Parathyroid adenoma (tissue), 2 donors: ENCODE measurements at regions not wholly inside any gene's neighbourhood (a gene's known extent, or its start where the extent isn't known, plus 50 kb on each side); places are given as distances from the start of the nearest gene placed in this dataset.
A peak's percentile ranks its signal among the peaks of the same experiment; 100 is the strongest.

Source experiments
- H2AFZ ChIP-seq: fragments of 300-600 bp; sonication (generic); one replicate; pipeline ENCODE4 v1.7.0; 2017; ENCODE audit warnings: antibody characterized with exemption, mild to moderate bottlenecking
- H3K27ac ChIP-seq: fragments of 300-600 bp; sonication (generic); one replicate; pipeline ENCODE4 v1.7.0; 2017
- H3K27me3 ChIP-seq: fragments of 300-600 bp; sonication (generic); one replicate; pipeline ENCODE4 v1.7.0; 2017; ENCODE audit warnings: low read length; ENCODE audit not compliant: control insufficient read depth, insufficient read depth
- H3K36me3 ChIP-seq: fragments of 300-600 bp; sonication (generic); one replicate; pipeline ENCODE4 v1.7.0; 2017; ENCODE audit warnings: low read length; ENCODE audit not compliant: control insufficient read depth, insufficient read depth
- H3K4me1 ChIP-seq: fragments of 300-600 bp; sonication (generic); one replicate; pipeline ENCODE4 v1.7.0; 2017; ENCODE audit warnings: control low read depth
- H3K4me2 ChIP-seq: fragments of 300-600 bp; sonication (generic); one replicate; pipeline ENCODE4 v1.7.0; 2017; ENCODE audit warnings: low read length
- H3K4me3 ChIP-seq: fragments of 300-600 bp; sonication (generic); one replicate; pipeline ENCODE4 v1.7.0; 2017; ENCODE audit warnings: low read depth, low read length
- H3K79me2 ChIP-seq: fragments of 300-600 bp; sonication (generic); one replicate; pipeline ENCODE4 v1.7.0; 2017; ENCODE audit warnings: control low read depth
- H3K9ac ChIP-seq: fragments of 300-600 bp; sonication (generic); one replicate; pipeline ENCODE4 v1.7.0; 2017; ENCODE audit warnings: mild to moderate bottlenecking
- H3K9me3 ChIP-seq: fragments of 300-600 bp; sonication (generic); one replicate; pipeline ENCODE4 v1.7.0; 2017; ENCODE audit warnings: low read length; ENCODE audit not compliant: control insufficient read depth
- TF ChIP-seq, protein P1 (sequence below): fragments of 300-600 bp; sonication (generic); IDR thresholded peaks from one replicate; pipeline ENCODE4 v1.7.0; 2017; ENCODE audit warnings: antibody characterized with exemption, mild to moderate bottlenecking
- donor health status: primary hyperparathyroidism.

DNA sequence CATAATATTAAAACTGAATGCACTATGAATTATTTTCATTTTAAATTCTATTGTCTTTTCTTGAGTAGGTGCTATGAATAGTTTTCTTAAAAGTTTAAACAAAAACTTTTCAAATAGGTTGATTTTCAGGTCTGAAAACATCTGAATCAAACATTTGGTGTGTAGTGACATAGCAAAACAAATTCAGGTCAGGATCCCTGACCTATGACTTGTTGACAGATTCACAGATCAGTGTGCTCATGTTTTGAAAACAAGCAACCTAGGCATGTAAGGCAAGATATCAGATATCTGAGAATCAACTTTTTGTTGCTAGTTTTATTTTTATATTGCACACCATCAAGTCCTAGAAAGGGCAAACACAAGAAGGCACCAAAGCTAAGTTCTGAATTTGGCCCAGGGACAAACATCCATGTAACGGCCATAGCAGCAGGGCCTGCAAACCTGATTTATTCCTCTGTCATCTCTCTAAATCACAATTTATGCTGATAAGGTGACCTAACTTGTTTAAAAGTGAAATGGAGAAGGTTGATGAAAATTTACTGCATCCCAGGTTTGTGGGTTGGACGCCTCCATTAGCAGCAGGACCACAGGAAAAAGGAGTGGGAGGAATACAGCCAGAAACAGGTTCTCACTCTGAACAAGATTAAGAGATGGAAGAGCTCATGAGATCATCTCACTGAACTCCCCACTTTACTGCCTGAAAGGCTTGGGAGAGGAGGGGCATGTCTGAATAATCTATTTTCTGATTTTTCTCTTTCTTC lies 337.7 kb downstream of the KCNRG start:
- TF ChIP-seq, protein P1, sequence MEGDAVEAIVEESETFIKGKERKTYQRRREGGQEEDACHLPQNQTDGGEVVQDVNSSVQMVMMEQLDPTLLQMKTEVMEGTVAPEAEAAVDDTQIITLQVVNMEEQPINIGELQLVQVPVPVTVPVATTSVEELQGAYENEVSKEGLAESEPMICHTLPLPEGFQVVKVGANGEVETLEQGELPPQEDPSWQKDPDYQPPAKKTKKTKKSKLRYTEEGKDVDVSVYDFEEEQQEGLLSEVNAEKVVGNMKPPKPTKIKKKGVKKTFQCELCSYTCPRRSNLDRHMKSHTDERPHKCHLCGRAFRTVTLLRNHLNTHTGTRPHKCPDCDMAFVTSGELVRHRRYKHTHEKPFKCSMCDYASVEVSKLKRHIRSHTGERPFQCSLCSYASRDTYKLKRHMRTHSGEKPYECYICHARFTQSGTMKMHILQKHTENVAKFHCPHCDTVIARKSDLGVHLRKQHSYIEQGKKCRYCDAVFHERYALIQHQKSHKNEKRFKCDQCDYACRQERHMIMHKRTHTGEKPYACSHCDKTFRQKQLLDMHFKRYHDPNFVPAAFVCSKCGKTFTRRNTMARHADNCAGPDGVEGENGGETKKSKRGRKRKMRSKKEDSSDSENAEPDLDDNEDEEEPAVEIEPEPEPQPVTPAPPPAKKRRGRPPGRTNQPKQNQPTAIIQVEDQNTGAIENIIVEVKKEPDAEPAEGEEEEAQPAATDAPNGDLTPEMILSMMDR = no peak
- H3K27ac ChIP-seq = no peak overlapping the region
- H3K27me3 ChIP-seq = no peaks in the 10 kb centered on the region
- H3K9me3 ChIP-seq = no peaks in the 10 kb centered on the region
- H3K79me2 ChIP-seq = no peaks in the 10 kb centered on the region
- H2AFZ ChIP-seq = no peak overlapping the region
- peak overlapping the region; percentile 10 for H3K4me2 ChIP-seq
- no peak overlapping the region for H3K4me3 ChIP-seq
- no peak overlapping the region for H3K9ac ChIP-seq
- H3K4me1 ChIP-seq = peaks cover 9% of the 10 kb centered on the region
- no peaks in the 10 kb centered on the region for H3K36me3 ChIP-seq

DNA sequence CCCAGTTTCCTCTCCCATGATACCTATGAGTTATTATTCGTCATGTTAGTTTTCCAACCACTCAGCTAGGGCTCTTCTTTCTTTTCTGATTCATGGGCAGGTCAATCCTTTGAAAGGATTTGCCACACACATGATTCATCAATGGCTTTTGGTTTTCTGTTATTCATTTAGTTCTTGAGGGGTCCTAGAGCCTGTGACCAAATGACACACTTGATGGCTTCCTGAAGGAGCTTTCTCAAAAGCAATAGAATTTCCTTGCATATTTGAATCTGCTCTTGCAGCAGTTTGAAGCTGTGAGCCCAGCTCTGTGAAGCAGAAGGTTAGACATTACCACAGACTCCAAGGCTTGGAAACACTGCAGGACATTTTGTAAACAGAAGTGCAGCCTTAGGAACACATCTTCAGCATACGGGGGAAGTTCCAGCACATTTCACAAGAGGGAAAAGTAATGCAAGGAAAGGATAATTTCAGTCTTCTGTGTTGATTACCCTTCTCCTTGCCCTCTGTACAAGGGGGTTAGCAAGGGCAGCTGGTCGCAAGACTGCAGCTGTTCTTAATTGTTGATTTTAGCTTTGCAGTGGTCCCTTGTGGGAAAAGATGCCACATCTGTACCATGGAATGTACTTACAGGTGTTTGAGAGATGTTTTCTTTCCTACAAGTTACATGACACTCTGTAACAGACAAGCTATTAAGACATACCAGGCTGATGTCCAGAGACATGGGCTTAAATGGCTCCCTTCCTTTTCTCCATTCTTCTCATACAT lies 338.6 kb downstream of the KCNRG start:
- peaks cover 14% of the 10 kb centered on the region for H3K4me1 ChIP-seq

DNA sequence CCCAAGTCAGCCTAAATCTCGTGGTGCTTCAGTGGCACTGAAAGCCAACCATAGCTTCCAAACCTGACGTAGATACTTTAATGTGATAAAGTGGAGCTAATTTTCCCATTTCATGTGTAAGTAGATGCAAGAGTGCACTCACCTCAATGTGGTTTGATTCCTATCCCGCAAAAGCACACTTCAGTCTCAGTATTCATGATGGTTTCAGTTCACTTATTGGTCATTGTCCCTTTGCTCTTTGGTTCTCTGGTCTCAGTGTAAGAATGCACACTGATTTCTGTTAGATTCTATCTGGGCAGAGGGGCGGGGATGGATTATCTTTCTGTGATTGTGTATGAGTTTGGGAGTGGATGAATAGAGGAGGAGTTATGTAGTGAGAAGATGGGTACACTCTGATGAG lies 340.6 kb downstream of the KCNRG start:
- H3K4me3 ChIP-seq = no peak overlapping the region
- no peak overlapping the region for H2AFZ ChIP-seq
- H3K27ac ChIP-seq = no peak overlapping the region

More for the DNA sequence above, 338.6 kb downstream of the KCNRG start:
- Histone ChIP-seq H3K9me3 (no peaks in the 10 kb centered on the region), H2AFZ (no peak overlapping the region), H3K4me3 (no peak overlapping the region), H3K9ac (no peak overlapping the region), H3K4me2 (no peak overlapping the region), H3K27ac (no peak overlapping the region), H3K36me3 (no peaks in the 10 kb centered on the region), H3K27me3 (no peaks in the 10 kb centered on the region), H3K79me2 (no peaks in the 10 kb centered on the region)
- TF ChIP-seq, protein P1 = no peak

DNA sequence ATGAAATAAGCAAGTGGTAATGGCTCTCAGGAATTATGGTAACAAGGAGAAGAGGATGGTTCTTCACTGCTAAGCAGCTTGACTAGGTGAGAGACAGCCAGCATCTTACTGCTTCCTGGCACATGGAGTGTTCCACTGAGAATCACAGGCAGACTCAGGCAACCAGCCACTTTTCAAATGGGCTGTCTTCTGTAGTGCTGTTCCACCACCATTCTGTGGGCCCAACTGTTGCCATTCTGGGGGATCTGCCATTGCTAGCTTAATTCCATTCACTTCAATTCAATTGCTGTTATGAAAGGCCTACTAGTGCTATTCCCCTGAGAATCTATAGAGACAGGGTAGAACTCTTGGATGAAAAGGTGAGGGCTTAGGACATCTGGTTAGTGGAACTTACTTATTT lies 341.9 kb downstream of the KCNRG start:
- Histone ChIP-seq H3K27ac (peak overlapping the region; percentile 32), H3K79me2 (no peaks in the 10 kb centered on the region), H3K4me2 (peak overlapping the region; percentile 42), H3K4me3 (peak overlapping the region; percentile 13), H2AFZ (no peak overlapping the region), H3K36me3 (no peaks in the 10 kb centered on the region), H3K9ac (no peak overlapping the region), H3K27me3 (no peaks in the 10 kb centered on the region), H3K4me1 (peaks cover 14% of the 10 kb centered on the region), H3K9me3 (no peaks in the 10 kb centered on the region)
- TF ChIP-seq, protein P1 = no peak

More for the DNA sequence above, 340.6 kb downstream of the KCNRG start:
- no peaks in the 10 kb centered on the region for H3K27me3 ChIP-seq
- peaks cover 14% of the 10 kb centered on the region for H3K4me1 ChIP-seq
- H3K36me3 ChIP-seq = no peaks in the 10 kb centered on the region
- no peak overlapping the region for H3K4me2 ChIP-seq
- H3K79me2 ChIP-seq = no peaks in the 10 kb centered on the region
- TF ChIP-seq, protein P1 = no peak
- H3K9ac ChIP-seq = no peak overlapping the region
- H3K9me3 ChIP-seq = no peaks in the 10 kb centered on the region
